CMK (cell line): ENCODE measurements at regions not wholly inside any gene's neighbourhood (a gene's known extent, or its start where the extent isn't known, plus 50 kb on each side); places are given as distances from the start of the nearest gene placed in this dataset.
"Not testable (repeated sequence)": the region's sequence is repeated elsewhere in the genome, so short reads cannot be mapped to it uniquely, and the experiment has no call there.

Experiments used
- DNase-seq: peaks from one replicate; pipeline ENCODE4 v3.0.0-alpha.2; 2010; ENCODE audit warnings: low read depth

DNA sequence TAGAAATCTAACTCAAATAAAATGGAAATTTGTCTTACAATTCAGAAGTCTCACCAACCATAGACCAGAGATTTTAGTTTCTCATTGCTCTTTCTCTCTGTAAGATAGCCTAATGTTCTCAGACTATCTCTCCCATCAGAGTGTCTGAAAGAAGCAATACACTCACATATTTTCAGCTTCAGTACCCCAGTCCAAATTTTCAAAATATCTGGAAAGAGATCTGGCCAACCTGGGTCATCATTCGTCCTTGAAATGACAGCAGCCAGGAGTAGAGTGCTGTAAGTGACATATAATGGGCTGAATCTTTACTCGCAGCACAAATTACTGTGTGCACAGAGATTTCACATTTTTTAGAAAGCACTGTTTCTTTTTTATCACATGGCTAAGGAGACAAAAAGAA is 313.3 kb upstream of the PRR16 start:
- DNase-seq = no peak

GRCh38 chr5:120151181-120151580 is 312.9 kb upstream of the PRR16 start:
- no peak for DNase-seq

DNA sequence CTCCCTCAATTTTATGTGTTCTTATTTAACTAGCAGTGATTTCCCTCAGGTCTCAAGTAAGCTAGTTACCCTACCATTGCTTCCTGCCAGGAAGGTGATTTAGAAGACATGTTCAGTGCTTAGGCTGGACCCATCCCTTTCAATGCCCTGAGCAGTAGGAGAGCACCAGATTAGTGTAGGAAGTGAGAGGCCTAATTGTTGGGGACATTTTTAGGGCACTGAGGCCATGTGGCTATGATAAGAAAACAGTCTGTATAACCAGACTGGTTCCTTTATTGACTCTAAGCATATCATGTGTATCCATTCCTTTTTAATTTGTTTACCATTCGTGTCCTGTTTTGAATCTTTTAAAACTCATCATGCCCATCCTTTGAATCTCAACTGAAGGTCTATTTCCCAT is 312.3 kb upstream of the PRR16 start:
- no peak for DNase-seq

GRCh38 chr5:120152472-120152871 is 311.6 kb upstream of the PRR16 start:
- no peak for DNase-seq

- DNase-seq = no peak
Measured at GRCh38 chr5:120152931-120153330, 311.2 kb upstream of the PRR16 start.

DNA sequence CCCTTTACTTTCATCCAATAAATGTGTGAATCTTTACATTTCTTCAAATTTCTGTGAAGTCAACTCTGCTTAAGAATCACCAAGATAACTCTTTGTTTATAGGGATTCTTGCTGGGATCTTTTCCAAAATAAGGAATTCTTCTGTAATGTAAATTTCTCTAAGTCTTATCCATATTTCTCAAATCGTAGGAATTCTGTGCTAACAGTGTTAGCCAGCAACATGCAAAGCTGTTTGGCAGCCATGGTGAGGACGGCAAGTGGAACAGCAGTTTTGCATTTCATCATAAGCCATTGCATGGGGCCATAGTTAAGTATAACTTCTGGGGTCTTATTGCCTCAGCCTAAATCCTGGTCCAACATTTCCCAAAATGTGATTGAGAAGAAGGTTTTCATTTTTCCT is 310.5 kb upstream of the PRR16 start:
- DNase-seq = no peak

GRCh38 chr5:120155873-120156272 is 308.2 kb upstream of the PRR16 start:
- DNase-seq = no peak

GRCh38 chr5:120158211-120158610 is 305.9 kb upstream of the PRR16 start:
- DNase-seq = no peak

GRCh38 chr5:120159155-120159554 is 304.9 kb upstream of the PRR16 start:
- DNase-seq = no peak

DNA sequence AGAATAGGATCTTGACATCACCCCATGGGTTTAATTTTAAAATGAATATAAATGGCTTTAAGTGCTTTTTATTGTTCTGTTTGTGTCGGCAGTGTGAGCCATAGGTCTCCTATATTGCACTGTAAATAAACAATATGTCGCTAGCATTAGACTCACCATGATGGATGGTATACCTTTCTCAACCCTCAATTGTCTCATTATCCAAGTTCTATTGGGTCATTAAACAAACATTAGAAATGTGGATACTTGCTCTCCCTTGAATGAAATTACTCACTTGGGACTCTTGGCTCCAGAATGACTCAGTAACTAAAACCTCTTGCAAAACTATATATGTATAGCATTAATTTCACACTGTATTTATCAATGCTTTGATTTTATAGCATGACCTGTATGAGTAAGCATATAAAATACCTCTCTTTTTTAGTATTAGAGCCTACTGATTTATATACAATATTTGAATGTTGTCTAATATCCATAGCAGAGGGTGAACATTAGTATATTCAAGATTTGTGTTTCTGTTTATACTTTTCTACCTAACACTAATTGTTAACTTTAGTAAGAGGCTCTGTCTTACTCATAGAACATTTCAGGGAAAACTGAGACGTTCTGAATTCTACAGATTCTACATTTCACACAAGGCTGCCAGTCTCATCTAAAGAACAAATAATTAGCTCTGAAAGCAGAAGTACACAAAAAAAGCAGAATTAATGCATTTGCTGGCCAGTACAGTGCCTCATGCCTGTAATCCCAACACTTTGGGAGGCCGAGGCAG is 303.8 kb upstream of the PRR16 start:
- DNase-seq = no peak

DNA sequence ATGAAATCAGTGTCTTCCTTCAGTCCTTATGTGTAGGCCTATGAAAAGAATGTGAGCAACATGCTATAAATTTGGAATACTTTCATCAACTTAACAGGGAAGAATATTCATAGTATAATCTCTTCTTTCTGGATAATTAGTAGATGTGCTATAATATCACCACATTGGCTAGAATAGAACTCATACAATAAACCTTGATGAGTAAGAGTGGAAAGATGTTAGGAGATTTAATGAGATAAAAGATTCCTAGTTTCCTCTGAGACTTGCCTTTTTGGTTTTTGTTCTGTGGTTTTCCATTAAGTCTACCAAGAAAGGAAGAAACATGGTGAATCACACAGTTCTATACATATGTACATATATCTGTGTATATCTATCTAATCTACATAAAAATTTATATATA is 301.8 kb upstream of the PRR16 start:
- no peak for DNase-seq

- no peak for DNase-seq
Measured at GRCh38 chr5:120164037-120164436, 300.1 kb upstream of the PRR16 start.

DNA sequence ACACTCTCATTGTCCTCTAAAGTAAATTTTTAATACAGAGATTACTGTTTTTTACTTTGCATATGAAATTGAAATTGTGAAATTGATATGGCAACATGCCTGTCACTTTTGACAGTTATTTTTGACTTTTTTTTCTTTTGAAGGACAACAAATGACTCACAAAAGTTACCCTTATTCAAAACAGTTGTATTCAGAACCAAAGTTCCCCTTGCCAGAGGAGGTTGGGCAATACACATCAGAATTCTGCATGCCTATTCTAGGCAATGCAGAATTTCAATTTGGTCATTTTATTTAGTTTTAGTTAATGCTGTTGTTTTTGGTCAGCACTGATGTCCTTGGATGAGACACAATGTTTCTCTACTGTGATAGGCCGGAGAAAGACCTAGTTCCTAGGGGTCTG is 299.1 kb upstream of the PRR16 start:
- no peak for DNase-seq

- no peak for DNase-seq
Measured at GRCh38 chr5:120173125-120173524, 291.0 kb upstream of the PRR16 start.

DNA sequence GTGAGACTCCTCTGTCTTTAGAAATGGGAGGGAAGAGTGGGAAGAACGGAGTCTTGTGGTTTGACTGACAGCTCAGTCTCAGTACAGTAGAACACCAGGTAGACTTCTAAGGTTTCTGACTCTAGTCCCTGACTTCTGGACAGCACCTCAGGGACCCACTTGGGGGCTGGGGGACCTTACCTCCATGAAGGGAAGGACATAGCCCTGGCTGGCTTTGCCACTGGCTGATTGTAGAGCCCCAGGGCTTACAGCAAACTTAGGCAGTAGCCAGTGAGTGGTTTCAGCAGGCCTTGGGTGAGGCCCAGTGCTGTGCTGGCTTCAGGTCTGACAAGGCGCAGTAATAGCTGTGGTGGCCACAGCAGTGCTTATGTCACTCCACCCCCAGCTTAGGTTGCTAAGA is 290.0 kb upstream of the PRR16 start:
- DNase-seq = no peak

GRCh38 chr5:120181238-120181637 is 282.9 kb upstream of the PRR16 start:
- not testable (repeated sequence) for DNase-seq

GRCh38 chr5:120194650-120195049 is 269.4 kb upstream of the PRR16 start:
- not testable (repeated sequence) for DNase-seq

GRCh38 chr5:120199559-120199958 is 264.5 kb upstream of the PRR16 start:
- DNase-seq = no peak

- no peak for DNase-seq
Measured at GRCh38 chr5:120207129-120207528, 257.0 kb upstream of the PRR16 start.

DNA sequence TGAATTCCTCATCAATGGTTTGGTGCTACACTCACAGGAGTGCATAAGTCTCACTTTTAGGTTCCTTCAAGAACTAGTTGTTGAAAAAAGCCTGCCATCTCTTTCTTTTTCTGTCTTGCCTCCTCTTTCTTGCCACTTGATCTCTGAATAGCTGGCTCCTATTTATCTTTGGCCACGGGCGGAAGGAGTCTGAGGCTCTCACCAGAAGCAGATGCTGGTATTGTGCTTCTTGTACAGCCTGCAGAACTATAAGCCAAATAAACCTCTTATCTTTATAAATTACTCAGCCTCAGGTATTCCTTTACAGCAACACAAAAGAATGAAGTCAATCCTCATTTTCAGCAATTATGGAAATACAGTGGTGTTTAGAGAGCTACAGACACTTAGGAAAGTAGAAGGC is 247.1 kb upstream of the PRR16 start:
- DNase-seq = no peak

DNA sequence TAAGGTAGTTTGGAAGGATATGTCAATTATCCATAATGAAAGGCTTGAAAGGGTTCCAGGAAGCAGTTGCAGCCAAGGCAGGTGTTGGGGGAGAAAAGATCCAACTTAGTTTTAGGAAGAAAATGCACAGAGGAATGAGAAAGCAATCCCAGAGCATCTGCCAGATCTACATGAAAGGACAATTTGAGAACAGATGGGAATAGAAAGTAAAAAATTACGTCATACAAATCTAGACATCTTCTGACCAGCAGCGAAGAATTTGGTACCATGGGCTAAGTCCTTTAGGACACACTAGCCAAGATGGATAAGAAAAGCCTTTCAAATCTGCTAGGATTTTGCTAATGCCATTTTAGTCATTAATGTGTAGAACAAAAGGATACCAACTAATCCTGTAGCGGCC is 244.1 kb upstream of the PRR16 start:
- DNase-seq = no peak

GRCh38 chr5:120225524-120225923 is 238.6 kb upstream of the PRR16 start:
- DNase-seq = no peak

- no peak for DNase-seq
Measured at GRCh38 chr5:120228262-120229031, 235.7 kb upstream of the PRR16 start.

DNA sequence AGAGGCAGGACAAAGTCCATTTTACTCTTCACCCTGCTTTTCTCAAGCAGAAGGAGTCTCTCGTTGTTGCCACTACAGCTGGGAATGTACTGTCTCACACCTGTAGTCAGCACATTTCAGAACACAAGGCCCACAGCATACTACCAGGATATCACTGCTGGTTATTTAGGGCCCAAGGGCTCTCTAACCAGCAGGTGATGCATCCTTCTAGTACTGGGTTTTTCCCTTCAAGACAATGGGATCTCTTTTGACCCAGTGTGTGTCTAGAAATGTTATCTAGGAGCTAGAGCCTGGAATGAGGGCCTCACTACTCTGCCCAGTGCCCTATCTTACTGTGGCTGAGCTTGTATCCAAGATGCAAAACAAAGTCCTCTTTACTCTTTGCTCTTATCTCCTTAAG is 235.1 kb upstream of the PRR16 start:
- DNase-seq = no peak
